Chondrocyte (in vitro differentiated cells): ENCODE measurements at regions not wholly inside any gene's neighbourhood (a gene's known extent, or its start where the extent isn't known, plus 50 kb on each side); places are given as distances from the start of the nearest gene placed in this dataset.
"Not testable (repeated sequence)": the region's sequence is repeated elsewhere in the genome, so short reads cannot be mapped to it uniquely, and the experiment has no call there.

Experiments
- DNase-seq: peaks from one replicate; pipeline ENCODE4 v3.0.0; 2021; ENCODE audit warnings: mixed read lengths, low spot score
- H3K27ac Mint-ChIP-seq: one replicate; pipeline ENCODE4 v1.8.0; 2021; ENCODE audit warnings: mild to moderate bottlenecking, moderate library complexity, mixed read lengths; ENCODE audit not compliant: unreplicated experiment
- H3K27me3 Mint-ChIP-seq: 2 replicates; pipeline ENCODE4 v1.8.0; 2021; ENCODE audit warnings: low read depth, mixed read lengths
- H3K36me3 Mint-ChIP-seq: 2 replicates; pipeline ENCODE4 v1.8.0; 2021; ENCODE audit warnings: low read depth, mixed read lengths
- H3K4me1 Mint-ChIP-seq: 2 replicates; pipeline ENCODE4 v1.8.0; 2021; ENCODE audit warnings: low read depth, mild to moderate bottlenecking, mixed read lengths
- H3K4me3 Mint-ChIP-seq: one replicate; pipeline ENCODE4 v1.8.0; 2021; ENCODE audit warnings: mild to moderate bottlenecking, moderate library complexity, mixed read lengths; ENCODE audit not compliant: unreplicated experiment
- H3K9me3 Mint-ChIP-seq: 2 replicates; pipeline ENCODE4 v1.8.0; 2021; ENCODE audit warnings: low read depth, mixed read lengths
- TF ChIP-seq, protein P1 (sequence below): fragments of 200-600 bp; sonication (generic); IDR thresholded peaks from 2 replicates; pipeline ENCODE4 v1.5.0; 2021; ENCODE audit warnings: antibody characterized with exemption, mild to moderate bottlenecking, moderate library complexity

DNA sequence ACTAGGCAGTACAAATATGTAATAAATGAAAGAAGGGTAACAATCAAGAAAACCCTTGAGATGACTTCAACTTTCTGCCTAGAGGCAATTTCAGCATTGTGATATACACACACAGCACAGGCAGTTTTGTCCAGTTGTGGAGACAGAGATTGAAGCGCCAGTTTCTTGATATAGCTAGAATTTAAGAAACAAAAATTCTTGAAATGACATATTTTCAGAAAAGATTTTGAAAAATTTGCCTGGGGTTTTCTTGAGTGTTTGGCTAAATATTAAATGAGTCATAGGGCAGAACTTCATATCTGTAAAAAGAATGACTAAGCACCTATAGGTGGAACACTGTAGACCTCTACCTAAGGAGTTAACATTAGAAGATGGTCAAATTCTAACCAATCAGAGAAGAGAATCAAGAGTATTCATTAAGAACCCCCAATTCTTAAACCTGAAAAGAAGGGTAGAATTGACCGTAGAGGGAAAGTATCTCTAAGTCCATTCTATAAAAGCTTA, 1266.8 kb upstream of the TMEFF2 start:
- Mint-ChIP-seq H3K4me1 (peaks cover 17% of the 10 kb centered on the region), H3K27me3 (no peaks in the 10 kb centered on the region), H3K9me3 (peaks cover 9% of the 10 kb centered on the region), H3K4me3 (no peak overlapping the region), H3K36me3 (no peaks in the 10 kb centered on the region), H3K27ac (no peak overlapping the region)
- DNase-seq, result no peak
- TF ChIP-seq, protein P1, sequence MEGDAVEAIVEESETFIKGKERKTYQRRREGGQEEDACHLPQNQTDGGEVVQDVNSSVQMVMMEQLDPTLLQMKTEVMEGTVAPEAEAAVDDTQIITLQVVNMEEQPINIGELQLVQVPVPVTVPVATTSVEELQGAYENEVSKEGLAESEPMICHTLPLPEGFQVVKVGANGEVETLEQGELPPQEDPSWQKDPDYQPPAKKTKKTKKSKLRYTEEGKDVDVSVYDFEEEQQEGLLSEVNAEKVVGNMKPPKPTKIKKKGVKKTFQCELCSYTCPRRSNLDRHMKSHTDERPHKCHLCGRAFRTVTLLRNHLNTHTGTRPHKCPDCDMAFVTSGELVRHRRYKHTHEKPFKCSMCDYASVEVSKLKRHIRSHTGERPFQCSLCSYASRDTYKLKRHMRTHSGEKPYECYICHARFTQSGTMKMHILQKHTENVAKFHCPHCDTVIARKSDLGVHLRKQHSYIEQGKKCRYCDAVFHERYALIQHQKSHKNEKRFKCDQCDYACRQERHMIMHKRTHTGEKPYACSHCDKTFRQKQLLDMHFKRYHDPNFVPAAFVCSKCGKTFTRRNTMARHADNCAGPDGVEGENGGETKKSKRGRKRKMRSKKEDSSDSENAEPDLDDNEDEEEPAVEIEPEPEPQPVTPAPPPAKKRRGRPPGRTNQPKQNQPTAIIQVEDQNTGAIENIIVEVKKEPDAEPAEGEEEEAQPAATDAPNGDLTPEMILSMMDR, result no peak

DNA sequence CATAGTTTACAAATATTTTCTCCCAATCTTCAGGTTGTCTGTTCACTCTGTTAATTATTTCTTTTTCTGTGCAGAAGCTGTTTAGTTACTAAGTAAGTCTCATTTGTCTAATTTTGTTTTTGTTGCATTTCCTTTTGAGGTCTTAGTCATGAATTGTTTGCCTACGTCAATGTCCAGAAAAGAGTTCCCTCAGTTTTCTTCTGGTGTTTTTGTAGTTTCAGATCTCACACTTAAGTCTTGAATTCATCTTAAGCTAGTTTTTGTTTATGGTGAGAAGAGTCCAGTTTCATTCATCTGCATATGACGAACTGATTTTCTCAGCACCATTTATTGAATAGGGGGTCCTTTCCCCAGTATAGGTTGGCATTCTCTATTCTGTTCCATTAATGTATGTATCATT, 1252.2 kb upstream of the TMEFF2 start:
- Mint-ChIP-seq H3K4me1 (no peaks in the 10 kb centered on the region), H3K4me3 (no peak overlapping the region), H3K27me3 (peaks cover 2% of the 10 kb centered on the region), H3K36me3 (peaks cover 2% of the 10 kb centered on the region), H3K27ac (no peak overlapping the region), H3K9me3 (peaks cover 2% of the 10 kb centered on the region)
- TF ChIP-seq, protein P1, result no peak
- no peak for DNase-seq

DNA sequence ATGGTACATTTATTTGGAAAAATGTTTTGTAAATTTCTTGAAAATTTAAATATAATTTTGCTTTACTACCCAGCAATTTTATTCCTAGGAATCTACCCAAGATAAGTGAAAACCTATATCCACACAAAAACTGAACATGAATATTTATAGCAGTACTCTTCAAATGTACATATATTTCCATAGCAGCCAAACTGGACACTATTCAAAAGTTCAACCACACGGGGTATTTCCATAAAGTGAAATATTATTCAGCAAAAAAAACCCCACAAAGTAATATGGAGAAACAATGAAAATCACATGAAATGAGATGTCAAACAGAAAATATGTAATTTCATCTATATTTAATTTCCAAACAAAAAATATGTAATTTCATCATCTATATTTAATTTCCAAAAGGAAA, 1247.6 kb upstream of the TMEFF2 start:
- Mint-ChIP-seq H3K27ac (no peak overlapping the region), H3K36me3 (peaks cover 2% of the 10 kb centered on the region), H3K4me1 (no peaks in the 10 kb centered on the region), H3K9me3 (peaks cover 1% of the 10 kb centered on the region), H3K4me3 (no peak overlapping the region), H3K27me3 (peaks cover 2% of the 10 kb centered on the region)
- TF ChIP-seq, protein P1, result no peak
- no peak for DNase-seq

DNA sequence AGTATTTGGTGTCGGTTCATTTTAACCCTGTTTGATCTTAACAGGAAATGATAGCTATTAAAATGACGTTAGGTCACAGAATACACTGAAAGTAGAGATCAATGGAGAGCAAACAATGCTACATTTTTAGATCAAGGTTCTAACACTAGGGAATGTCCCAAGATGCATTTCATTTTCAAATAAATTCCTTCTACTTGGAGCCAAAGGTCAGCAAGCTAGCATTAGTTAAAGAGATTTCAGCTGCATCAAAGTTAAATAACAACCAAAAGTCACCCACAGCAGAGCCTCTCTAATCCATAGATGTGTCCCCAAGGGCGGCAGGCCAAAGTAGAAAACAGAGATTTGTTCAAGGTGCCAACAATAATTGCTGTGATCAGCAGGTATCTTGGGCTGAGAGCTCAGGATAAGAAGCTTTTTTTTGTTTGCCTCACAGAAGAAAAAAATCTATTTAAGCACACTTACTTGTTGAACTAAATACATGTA, 1233.6 kb upstream of the TMEFF2 start:
- Mint-ChIP-seq H3K9me3 (no peaks in the 10 kb centered on the region), H3K27ac (no peak overlapping the region), H3K4me1 (no peaks in the 10 kb centered on the region), H3K36me3 (no peaks in the 10 kb centered on the region), H3K27me3 (no peaks in the 10 kb centered on the region), H3K4me3 (no peak overlapping the region)
- no peak for DNase-seq
- TF ChIP-seq, protein P1, result no peak

DNA sequence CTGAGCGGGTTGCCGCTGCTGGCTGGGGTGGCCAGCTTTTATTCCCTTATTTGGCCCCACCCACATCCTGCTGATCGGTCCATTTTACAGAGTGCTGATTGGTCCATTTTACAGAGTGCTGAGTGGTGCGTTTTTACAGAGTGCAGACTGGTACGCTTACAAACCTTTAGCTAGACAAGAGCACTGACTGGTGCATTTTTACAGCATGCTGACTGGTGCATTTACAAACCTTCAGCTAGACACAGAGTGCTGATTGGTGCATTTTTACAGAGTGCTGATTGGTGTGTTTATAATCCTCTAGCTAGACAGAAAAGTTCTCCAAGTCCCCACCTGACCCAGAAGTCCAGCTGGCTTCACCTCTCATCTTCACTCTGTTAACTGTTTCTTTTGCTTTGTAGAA, 1217.6 kb upstream of the TMEFF2 start:
- H3K4me3 Mint-ChIP-seq, DNase-seq, H3K4me1 Mint-ChIP-seq, H3K27me3 Mint-ChIP-seq, H3K27ac Mint-ChIP-seq, H3K36me3 Mint-ChIP-seq: not testable (repeated sequence)
- H3K9me3 Mint-ChIP-seq, result peaks cover 20% of the 10 kb centered on the region

DNA sequence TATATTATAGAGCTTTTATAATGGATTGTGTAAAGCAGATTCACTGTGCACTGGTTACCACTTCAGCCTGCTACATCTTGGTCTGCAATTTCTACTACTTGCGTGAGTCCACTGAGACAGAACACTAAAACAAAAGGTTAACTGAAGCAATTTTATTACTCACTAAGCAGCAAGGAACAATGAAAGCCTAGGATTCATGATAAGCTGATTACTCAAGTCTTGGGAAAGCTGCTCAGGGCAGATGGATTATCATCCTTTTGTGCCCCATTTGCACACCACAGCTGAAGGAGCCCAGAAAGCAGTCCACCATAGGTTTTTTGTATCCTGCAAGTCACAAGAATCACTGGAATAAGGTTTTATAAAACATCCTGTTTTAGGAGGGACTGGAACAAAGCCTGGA, 1215.2 kb upstream of the TMEFF2 start:
- H3K4me1 Mint-ChIP-seq, result no peaks in the 10 kb centered on the region
- no peak for DNase-seq
- TF ChIP-seq, protein P1, result no peak
- no peaks in the 10 kb centered on the region for H3K36me3 Mint-ChIP-seq
- peaks cover 7% of the 10 kb centered on the region for H3K27me3 Mint-ChIP-seq
- H3K9me3 Mint-ChIP-seq, result peaks cover 15% of the 10 kb centered on the region
- no peak overlapping the region for H3K27ac Mint-ChIP-seq
- H3K4me3 Mint-ChIP-seq, result no peak overlapping the region
